ENCODE measurements at regions not wholly inside any gene's neighbourhood (a gene's known extent, or its start where the extent isn't known, plus 50 kb on each side); places are given as distances from the start of the nearest gene placed in this dataset.

GRCh38 chr7:131654668-131655326 is 98.4 kb upstream of the PODXL start:
- DNase-seq (ENCODE audit: low read depth), result no peak
- H3K4me3 ChIP-seq (ENCODE audit: low read depth, low read length), result no peak overlapping the region
- TF ChIP-seq, protein P1, sequence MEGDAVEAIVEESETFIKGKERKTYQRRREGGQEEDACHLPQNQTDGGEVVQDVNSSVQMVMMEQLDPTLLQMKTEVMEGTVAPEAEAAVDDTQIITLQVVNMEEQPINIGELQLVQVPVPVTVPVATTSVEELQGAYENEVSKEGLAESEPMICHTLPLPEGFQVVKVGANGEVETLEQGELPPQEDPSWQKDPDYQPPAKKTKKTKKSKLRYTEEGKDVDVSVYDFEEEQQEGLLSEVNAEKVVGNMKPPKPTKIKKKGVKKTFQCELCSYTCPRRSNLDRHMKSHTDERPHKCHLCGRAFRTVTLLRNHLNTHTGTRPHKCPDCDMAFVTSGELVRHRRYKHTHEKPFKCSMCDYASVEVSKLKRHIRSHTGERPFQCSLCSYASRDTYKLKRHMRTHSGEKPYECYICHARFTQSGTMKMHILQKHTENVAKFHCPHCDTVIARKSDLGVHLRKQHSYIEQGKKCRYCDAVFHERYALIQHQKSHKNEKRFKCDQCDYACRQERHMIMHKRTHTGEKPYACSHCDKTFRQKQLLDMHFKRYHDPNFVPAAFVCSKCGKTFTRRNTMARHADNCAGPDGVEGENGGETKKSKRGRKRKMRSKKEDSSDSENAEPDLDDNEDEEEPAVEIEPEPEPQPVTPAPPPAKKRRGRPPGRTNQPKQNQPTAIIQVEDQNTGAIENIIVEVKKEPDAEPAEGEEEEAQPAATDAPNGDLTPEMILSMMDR (conservative IDR thresholded peaks at IDR 0.05; ENCODE audit: low read depth, low read length), result peak; percentile 90

GRCh38 chr7:131654249-131654558 is 97.8 kb upstream of the PODXL start:
- TF ChIP-seq, protein P1 (conservative IDR thresholded peaks at IDR 0.05; ENCODE audit: low read depth, low read length), result no peak
- DNase-seq (ENCODE audit: low read depth), result no peak
- no peak overlapping the region for H3K4me3 ChIP-seq (ENCODE audit: low read depth, low read length)

- DNase-seq (ENCODE audit: low read depth), result no peak
- TF ChIP-seq, protein P1 (conservative IDR thresholded peaks at IDR 0.05; ENCODE audit: low read depth, low read length), result no peak
- H3K4me3 ChIP-seq (ENCODE audit: low read depth, low read length), result no peak overlapping the region
Observed at GRCh38 chr7:131653418-131654248, 97.2 kb upstream of the PODXL start.

- no peak overlapping the region for H3K4me3 ChIP-seq (ENCODE audit: low read depth, low read length)
- TF ChIP-seq, protein P1 (conservative IDR thresholded peaks at IDR 0.05; ENCODE audit: low read depth, low read length), result no peak
- no peak for DNase-seq (ENCODE audit: low read depth)
Observed at GRCh38 chr7:131652934-131653333, 96.5 kb upstream of the PODXL start.

- no peak for DNase-seq (ENCODE audit: low read depth)
- TF ChIP-seq, protein P1 (conservative IDR thresholded peaks at IDR 0.05; ENCODE audit: low read depth, low read length), result no peak
- no peak overlapping the region for H3K4me3 ChIP-seq (ENCODE audit: low read depth, low read length)
Observed at GRCh38 chr7:131652194-131652593, 95.8 kb upstream of the PODXL start.

GRCh38 chr7:131649879-131650278 is 93.5 kb upstream of the PODXL start:
- TF ChIP-seq, protein P1 (conservative IDR thresholded peaks at IDR 0.05; ENCODE audit: low read depth, low read length), result no peak
- H3K4me3 ChIP-seq (ENCODE audit: low read depth, low read length), result no peak overlapping the region

More at GRCh38 chr7:131649879-131650278, 93.5 kb upstream of the PODXL start:
- no peak for DNase-seq (ENCODE audit: low read depth)
